HG02623 (cell line): ENCODE measurements at regions not wholly inside any gene's neighbourhood (a gene's known extent, or its start where the extent isn't known, plus 50 kb on each side); places are given as distances from the start of the nearest gene placed in this dataset.

Experiments used
- ATAC-seq: cut with Tn5 transposase; IDR thresholded peaks from one replicate; pipeline ENCODE4 v1.9.1; 2021; ENCODE audit warnings: moderate library complexity; ENCODE audit not compliant: unreplicated experiment

DNA sequence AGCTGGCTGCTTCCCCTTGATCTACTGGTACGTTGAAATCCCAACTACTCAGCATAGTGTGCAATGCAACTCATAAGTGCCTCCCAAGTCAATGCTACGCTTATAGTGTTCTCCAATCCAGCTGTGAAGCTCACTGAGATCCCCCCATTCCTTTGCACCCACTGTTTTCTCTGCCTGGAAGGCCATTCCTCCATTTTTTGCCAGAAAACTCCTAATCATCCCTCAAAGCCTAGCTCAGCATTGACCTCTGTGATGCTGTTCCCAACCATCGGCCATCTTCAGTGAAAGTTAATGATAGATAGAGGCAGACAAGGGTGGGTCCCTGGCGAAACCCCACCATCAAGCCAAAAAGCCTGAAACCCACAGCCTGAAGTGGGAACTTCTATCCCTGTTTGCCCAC lies 211.0 kb downstream of the ENC1 start:
- ATAC-seq: no peak

DNA sequence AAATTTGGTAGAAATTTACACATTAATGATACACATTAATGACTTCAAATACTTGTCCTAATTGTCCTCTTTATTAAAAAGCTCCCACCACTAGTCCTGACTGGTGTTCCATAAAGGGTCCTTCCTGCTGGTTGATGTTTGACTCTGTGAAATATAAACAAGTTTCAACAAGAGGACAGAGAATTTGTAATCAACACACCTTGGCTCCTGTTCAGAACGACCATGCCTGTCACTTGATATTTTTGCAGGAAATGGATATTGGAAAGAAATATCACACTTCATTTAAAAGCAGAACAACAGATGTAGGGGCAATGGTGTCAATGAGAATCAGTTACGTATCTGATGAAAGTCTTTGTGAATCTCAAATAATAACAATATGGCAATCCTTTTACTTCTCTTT lies 211.7 kb downstream of the ENC1 start:
- ATAC-seq: no peak

DNA sequence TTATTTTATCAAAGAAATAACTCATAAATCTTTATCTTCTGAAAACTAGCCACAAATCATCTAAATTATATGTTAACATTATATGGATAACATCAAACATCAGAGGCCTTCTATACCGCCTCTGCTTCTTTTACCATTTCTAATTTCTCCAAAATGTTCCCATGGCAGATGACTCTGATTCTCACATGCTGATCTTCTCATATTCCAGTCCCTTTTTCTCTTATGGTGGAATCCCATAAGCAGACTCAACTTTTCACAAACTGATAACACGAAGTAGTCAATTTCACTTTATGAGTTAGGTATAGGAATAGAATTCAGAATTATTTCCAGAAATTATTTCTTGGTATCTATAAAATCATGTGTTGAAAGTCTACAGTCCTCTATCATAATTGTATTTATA lies 212.3 kb downstream of the ENC1 start:
- no peak for ATAC-seq

DNA sequence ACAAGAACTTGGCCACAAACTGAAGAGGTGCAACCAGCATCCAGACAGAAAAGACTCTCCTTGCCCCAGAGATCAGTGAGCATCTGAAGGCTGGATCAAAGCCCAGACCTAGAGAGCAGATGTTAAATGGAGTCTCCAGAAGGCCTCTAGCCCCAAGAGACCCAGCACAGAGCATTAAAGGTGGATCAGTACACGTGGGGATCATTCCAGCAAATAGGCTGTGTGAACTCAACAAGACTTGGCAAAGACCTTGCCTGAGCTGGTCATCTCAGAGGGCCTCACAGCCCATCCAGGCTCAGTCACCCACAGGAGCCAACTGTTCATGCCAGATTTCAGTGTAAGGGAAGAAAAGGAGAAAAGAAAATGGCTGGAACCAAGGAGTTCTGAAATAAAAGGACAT lies 214.0 kb downstream of the ENC1 start:
- ATAC-seq: no peak

DNA sequence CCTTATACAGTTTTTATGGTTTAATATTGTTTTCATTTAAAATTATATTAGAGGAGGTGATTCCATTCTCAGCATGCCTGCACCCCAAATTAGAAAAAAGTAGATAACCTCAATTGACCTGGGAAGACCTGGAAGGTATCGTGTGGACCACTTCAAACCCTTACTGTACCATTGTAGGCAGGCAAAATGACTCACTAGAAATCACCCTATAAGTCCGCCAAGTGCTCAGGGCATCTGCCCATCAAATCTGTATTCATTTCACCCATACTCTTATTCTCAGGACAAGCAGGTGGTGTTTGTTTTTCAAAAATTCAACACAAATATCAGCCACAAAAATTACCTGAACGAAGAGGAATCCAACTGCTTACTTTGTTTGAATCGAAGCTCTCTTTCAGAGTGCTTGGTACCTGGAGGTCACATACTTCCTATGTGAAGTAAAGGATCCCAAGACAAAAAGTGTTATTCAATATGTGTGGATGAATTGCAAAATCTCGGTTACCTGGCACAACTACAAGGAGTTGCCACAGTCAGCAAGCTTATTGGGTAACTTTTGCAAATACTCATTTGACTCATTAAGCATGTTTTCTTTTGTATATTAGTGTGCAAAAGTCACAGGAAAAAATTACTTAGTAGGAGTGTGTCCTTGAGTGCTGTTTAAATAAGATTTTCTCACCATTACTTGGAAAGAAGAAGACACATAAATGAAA lies 216.2 kb downstream of the ENC1 start:
- ATAC-seq: no peak

DNA sequence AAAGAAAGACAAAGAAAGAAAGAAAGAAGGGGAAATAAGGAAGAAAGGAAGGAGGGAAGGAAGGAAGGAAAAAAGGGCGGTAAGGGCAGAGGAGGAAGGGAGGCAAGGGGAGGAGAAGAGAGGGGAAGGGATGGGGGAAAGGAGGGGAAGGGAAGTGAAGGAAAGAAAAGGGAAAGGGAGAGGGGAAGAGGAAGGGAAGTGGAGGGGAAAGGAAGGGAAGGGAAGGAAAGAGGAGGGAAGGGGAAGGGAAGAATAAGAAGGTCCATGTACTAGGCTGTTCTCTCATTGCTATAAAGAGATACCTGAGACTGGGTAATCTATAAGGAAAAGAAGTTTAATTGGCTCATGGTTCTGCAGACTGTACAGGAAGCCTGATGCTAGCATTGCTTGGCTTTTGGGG lies 217.1 kb downstream of the ENC1 start:
- ATAC-seq: no peak

DNA sequence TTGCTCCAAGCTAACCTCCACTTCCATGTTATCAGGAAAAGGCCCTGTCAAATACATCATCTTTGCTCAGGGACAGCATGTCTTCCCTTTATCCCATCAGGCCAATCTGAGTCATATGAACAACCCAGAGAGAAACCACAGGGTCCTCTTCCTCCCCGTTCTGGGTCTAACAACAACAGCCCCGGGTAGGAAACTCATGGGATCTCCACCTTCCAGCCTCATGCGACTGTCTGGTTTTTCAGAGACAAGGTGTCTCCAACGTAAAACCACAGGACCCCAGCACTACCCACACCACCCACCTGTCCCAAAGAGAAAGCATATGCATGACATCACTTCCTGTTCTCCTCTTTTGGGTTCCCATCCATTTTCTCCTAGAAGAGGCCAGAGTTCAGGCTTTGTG lies 217.9 kb downstream of the ENC1 start:
- no peak for ATAC-seq

DNA sequence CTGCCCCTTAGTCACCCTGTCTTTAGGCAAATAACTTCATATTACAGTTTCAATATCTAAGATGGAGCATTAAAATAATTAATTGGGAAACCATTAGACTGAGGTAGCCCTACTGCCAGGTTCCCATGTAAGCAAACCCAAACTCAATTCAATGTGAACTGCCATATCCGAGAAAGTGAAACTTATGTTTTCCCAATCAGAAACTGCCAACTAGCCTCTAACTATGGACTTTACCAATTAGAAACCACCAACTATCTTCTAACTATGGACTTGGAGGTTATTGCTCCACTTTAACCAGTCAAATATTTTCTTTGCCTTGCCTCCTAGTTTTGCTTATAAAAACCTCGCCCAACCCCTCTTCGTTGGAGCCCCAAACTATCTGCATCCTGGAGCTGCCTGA lies 218.5 kb downstream of the ENC1 start:
- no peak for ATAC-seq

DNA sequence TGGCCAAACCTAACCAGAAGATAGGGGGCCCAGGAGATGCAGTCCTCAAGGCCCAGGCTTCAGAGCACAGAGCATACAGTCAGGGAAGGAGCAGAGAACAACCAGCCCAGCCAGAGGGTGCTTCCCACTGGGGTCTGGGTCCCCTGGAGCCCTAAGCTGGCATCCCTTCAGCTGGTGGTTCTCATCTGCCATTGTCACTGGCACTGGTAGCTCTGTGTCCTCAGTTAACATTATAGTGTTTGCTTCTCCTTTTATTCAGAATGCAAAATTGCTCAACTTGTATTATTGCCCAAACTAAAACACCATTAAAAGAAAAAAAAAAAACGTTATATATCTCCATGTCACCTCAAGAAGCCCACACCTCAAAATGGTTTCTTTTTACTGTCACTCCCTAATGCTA lies 219.2 kb downstream of the ENC1 start:
- no peak for ATAC-seq

DNA sequence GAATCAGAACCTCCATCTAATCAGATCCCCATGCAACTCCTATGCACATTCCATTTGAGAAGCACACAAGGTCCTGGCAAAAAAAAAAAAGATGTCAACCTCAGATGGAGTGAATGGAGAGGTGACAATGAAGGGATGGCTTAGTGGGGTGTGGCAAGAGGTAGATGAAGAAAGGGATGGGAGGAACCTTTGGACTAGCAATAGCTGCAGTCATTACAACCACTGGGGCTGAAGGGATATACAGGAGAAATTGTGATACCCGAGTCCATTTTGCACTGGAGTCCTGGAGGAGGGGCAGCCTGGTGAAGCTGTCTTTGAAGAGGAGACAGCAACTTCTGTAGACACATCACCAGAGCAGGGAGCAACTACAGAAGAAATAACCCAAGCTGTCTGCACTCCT lies 219.6 kb downstream of the ENC1 start:
- ATAC-seq: no peak

DNA sequence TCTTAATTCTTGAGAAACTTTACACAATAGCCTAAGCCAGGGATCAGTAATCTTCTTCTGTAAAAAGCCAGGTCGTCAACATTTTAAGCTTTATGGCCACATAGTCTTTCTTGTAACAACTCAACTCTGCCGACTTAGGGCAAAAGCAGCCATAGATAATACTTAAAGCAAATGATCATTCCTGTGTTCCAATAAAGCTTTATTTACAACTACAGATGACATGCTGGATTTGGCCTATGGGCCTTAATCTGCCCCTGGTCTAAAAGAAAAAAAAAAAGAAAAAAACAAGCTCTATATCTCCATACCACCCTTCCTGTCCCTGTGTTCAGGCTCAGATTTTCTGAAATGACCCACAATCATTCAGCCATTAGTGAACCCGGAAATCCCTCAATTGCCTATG lies 220.3 kb downstream of the ENC1 start:
- no peak for ATAC-seq

DNA sequence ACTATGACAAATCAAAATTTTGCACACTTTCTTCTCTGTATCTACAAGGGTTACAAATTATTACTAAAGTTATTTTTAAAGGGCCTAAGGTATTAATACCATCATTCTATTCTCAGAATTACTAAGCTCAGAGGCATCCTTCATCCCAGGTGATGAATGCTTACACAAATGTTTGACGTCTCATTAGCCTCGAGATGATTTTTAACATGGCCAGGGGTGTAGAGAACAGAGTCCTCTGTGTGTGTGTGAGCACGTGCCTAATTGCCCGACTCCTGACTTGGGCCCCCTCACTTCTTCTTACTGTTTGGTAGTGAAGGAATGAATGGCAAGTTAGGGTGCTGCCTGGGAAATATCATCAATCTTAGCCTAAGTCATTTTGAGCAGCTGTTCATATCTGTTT lies 221.1 kb downstream of the ENC1 start:
- ATAC-seq: no peak

DNA sequence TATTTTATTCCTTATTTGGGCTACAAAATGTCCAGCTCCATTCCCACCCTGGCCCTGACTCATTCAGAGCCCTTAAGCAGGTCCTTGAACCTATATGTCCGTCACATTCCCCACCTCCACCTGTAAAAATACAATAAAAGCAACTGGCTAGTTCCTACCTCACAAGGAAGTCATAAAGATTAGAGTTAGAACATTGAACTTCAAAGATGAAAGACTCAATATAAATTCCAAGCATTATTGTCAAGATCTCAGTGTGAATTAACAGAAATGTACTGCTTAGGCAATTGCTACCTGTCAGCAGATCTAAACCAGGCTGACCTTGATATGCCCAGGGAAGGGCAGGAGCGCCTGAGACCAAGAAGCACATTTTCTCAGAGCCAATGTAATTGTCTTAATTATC lies 221.8 kb downstream of the ENC1 start:
- no peak for ATAC-seq

DNA sequence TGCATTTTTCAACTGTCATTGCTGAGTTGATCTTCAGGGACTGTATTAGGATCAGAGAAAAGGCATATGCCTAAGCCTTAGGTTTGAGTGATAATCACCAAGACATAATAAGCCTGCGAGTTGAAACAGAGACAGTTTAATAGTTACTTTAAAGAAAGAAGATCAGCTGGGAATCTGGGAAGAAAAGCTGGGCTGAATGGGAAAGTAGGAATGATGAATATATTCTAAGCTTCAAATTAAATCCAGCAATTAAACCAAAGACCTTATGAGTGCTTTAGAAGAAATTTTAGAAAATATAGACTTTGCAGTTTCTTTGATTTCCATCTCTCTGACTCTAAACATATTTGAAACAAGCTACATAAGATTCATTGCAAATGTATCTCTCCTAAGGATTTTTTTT lies 222.3 kb downstream of the ENC1 start:
- ATAC-seq: no peak

DNA sequence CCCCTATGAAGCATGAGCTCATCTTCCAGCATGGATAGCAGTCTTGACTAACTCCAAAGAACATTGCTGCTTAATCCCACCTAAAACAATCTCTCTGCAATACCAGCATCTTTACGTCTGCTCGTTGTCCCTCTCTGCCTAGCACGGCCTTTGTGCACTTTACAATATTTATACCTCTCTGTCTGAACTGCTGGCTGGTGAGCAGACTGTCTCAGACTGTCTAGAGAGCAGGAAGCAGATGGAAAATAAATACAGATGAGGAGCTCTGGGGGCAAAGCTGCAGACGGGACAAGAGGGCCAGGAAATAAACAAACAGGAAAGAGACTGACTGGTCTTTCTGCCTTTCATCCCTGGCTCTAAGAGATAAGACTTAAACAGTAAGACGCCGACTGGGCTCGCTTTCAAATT lies 224.8 kb downstream of the ENC1 start:
- no peak for ATAC-seq

DNA sequence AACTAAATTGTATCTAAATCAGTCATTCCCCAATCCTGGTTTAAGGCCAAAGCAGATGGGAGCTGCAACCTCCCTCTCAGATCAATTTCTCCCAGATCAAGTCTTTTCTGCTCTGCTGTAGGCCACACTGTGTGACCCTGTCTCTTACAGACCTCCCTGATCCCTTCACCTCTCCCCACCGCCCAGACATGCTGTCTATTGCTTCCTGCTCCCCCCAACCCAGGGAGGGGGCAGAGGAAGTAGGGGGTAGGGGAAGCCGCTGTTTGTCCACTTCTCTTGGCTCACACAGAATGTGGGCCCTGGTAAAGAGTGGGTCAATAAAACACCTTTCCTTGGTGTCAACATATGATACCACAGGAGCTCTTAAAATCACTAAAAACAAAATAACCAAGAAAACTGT lies 226.3 kb downstream of the ENC1 start:
- ATAC-seq: no peak

DNA sequence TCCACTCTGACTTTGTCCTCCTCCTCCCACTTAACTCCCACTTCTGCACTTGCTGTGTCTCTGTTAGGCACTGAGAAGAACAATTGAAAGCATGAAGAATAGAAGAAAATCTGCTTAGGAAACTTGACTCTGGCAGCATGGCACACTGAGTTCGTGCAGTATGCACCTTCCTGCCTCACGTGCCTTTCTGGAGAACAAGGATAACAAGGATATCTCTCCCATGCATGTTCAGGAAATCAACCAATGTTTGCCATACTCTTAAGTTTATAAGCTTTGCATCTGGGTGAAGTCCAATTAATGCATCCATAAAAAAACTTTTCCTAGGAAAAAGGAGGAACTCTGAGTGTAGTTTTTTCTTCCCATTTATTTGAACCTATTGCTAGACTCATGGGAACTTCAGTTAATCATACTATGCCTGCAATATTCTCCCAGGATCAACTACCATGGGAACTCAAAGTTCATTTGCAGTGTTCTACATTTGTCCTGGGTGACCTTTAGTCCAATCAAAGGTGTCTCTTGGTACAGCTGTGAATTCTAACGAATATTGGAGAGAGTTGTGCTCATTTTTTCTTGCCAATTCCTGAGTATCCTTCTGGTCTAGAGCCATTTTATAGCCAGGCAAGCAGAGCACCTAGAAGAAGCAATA lies 227.0 kb downstream of the ENC1 start:
- no peak for ATAC-seq

DNA sequence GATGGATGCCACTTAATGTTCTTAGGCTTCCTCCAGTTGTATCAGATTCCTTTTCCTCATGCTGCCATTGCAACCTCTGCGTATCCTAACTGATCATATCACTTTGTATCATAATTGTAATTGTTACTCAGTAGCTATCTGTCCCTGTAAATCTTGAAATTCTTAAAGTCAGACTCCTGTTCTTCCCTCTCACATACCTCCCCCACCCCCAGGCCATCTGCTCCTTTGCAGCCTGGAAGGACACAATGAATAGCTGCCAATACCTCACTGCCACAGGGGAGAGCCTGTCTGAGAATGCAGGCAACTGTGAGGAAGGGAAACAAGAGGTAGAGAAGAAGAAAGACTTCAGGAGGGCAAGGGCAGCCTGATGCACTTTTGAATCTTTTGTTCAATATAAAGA lies 228.5 kb downstream of the ENC1 start:
- ATAC-seq: no peak

DNA sequence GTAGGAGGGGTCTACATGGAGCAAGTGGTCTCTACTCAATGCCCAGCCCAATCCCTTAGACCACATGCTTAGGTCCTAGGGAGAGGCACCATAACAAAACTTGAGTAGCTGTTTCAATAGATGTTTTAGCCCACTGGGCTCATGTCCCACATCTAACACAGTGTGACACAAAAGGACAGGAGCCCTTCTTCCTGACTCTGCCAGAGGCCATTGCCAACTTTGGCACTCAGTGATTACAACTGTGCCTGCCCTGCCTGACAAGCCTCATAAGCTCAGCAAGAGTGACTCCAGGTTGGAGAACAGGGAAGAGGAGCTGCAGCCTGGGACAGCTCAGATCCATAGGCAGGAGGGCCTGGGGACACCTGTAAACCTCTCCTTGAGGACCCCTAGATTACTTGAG lies 230.8 kb downstream of the ENC1 start:
- ATAC-seq: no peak

DNA sequence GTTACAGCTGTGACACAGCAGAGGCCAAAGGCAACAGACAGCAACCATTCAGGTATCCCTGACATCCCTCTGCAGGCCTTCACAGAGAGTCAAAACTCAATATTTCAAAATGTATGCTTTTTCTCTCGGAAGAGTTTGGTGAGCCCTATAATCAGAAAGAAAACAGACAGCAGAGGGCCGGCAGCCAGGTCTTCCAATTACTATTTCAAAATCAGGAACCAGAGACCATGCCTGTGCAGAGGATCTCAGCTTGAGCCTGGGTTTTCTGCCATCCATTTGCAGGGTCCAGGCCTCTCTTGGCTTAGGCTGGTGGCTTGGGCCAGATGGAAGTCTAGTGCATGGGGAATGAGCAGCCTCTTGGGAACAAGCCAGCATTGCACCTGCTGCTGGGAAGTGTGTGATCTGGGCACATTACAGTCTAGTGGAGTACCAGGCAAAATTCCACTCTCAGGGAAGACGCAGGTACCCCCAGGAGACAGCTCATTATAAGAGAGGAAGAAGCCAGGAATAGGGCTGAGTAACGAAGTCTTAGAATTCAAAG lies 231.3 kb downstream of the ENC1 start:
- no peak for ATAC-seq

DNA sequence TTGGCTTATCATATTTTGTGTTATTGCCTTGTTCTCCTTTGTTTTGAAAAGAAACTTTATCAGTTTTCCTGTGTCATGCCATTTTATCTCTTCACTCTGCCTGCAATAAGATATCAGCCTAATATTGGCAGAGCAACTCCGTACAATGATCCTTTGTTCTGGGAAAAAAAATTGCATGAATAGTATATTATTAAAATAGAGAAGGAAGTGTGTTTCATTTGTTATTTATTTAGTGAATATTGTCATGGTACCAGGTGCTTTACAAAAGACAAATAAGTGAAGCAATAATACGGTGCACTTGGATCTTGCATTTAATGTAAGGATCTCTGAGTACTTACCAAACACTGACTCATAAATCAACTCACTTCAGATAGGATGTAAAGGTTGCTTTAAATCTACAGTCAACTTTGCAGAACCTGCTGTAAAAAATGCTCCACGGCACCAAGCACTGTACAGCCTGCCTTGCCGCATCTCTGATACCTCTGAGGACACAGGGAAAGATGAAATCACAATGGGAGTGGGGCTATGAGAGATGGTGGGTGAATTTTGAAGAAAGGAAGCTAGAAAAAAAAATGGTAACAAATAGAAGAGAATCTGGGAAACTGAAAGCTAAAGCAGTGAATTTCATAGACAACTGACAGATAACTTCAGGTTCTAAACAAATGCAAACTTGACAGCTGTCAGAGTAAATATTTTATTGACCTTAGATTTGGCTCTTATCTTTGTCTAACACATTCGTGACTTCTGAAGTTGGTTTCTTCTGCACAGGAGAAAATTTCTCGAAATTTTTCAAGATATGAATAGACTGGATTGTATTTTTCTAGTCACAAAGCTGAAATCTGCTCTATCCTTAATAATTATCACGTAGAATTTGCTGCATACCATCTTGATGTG lies 232.1 kb downstream of the ENC1 start:
- no peak for ATAC-seq

DNA sequence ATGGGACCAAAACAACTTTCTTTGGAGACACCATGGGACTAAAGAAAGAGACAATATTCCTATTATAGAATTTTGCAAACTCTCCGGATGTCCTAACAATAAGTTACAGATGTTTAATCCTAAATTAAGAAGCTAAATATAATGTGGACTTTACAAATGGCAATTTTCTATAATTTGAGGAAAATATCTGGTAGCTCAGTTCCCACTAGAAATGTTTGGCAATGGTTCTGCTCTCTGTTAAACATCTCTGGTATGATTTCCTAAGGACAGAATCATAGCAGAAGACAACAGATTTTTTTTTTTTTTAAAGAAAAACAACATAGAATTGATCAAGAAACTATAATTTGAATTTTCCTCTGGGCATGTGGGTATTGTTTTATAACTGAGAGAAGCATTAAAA lies 232.8 kb downstream of the ENC1 start:
- ATAC-seq: no peak
